Chondrocyte (in vitro differentiated cells): ENCODE measurements at regions not wholly inside any gene's neighbourhood (a gene's known extent, or its start where the extent isn't known, plus 50 kb on each side); places are given as distances from the start of the nearest gene placed in this dataset.

Source experiments
- DNase-seq: peaks from one replicate; pipeline ENCODE4 v3.0.0; 2021; ENCODE audit warnings: mixed read lengths, low spot score
- H3K27ac Mint-ChIP-seq: one replicate; pipeline ENCODE4 v1.8.0; 2021; ENCODE audit warnings: mild to moderate bottlenecking, moderate library complexity, mixed read lengths; ENCODE audit not compliant: unreplicated experiment
- H3K27me3 Mint-ChIP-seq: 2 replicates; pipeline ENCODE4 v1.8.0; 2021; ENCODE audit warnings: low read depth, mixed read lengths
- H3K36me3 Mint-ChIP-seq: 2 replicates; pipeline ENCODE4 v1.8.0; 2021; ENCODE audit warnings: low read depth, mixed read lengths
- H3K4me1 Mint-ChIP-seq: 2 replicates; pipeline ENCODE4 v1.8.0; 2021; ENCODE audit warnings: low read depth, mild to moderate bottlenecking, mixed read lengths
- H3K4me3 Mint-ChIP-seq: one replicate; pipeline ENCODE4 v1.8.0; 2021; ENCODE audit warnings: mild to moderate bottlenecking, moderate library complexity, mixed read lengths; ENCODE audit not compliant: unreplicated experiment
- H3K9me3 Mint-ChIP-seq: 2 replicates; pipeline ENCODE4 v1.8.0; 2021; ENCODE audit warnings: low read depth, mixed read lengths
- CTCF ChIP-seq: fragments of 200-600 bp; sonication (generic); IDR thresholded peaks from 2 replicates; pipeline ENCODE4 v1.5.0; 2021; ENCODE audit warnings: antibody characterized with exemption, mild to moderate bottlenecking, moderate library complexity

DNA sequence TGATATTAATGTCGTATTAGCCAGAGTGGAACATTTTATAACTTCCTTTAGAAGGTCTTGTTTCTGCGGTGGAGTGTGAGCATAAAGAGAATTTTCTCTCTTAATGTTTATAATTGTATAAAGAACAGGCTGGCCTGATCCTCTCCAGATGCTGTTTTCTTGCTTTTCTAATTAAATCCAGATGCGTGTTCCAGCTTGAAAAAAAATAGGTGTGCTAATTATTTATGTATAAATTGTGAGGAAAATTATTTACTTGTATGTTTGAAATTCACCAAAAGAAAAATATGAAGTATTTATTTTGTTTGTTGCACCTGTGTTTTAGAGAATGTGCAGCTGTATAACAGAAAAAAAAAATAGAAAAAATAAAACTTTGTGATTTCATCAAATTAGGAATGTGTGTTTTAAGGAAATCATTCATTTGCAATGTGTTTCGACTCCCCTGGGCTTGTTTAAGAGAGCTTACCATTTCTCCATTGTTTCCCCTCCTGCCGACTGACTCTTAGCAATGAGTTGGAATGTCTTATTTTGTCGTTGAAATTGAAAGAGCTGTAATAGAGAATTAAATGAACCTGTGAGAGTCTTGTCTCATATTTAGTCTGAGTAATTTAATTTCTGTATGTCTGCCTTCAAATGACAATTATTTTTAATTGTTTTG, 220.1 kb upstream of the NXPH2 start:
- peaks cover 3% of the 10 kb centered on the region for H3K4me1 Mint-ChIP-seq
- no peak for TF ChIP-seq CTCF
- H3K36me3 Mint-ChIP-seq: no peaks in the 10 kb centered on the region
- H3K4me3 Mint-ChIP-seq: no peak overlapping the region
- no peak for DNase-seq
- peaks cover 38% of the 10 kb centered on the region for H3K27me3 Mint-ChIP-seq
- no peaks in the 10 kb centered on the region for H3K9me3 Mint-ChIP-seq
- no peak overlapping the region for H3K27ac Mint-ChIP-seq

DNA sequence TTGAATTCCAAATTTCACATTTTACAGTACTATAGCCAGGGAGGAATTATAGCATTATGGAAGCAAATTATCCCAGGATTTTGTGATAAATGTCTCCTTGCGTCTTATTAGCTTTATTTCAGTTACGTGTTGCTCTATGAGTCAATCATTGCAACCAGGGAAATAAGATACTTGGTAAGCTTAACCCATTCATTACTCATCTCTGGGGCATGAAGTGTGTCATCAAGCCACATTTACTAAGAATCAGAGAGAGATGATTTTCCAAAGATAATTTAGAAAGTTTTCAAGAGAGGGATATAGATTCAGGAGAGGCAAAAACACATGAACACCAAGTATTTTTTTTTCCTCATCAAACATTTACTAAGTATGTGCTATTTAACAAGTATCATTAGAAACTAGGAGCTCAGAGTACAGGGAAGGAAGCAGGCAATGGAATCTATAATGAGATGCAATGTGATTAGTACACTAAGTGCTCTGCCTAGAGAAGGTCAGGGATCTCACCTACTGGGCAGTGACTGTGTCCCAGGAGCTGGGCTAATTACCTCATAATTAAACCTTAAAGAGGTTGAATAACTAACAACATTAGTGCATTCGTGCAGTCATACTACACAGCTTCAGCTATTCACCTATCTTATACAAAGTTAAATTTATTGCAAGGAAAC, 217.8 kb upstream of the NXPH2 start:
- no peak overlapping the region for H3K4me3 Mint-ChIP-seq
- H3K27me3 Mint-ChIP-seq: peaks cover 33% of the 10 kb centered on the region
- H3K36me3 Mint-ChIP-seq: no peaks in the 10 kb centered on the region
- DNase-seq: no peak
- no peak for TF ChIP-seq CTCF
- no peak overlapping the region for H3K27ac Mint-ChIP-seq
- H3K4me1 Mint-ChIP-seq: peaks cover 3% of the 10 kb centered on the region
- peaks cover under 1% of the 10 kb centered on the region for H3K9me3 Mint-ChIP-seq

- Mint-ChIP-seq H3K27ac (no peak overlapping the region), H3K27me3 (peaks cover 35% of the 10 kb centered on the region), H3K4me3 (no peak overlapping the region), H3K9me3 (peaks cover 4% of the 10 kb centered on the region), H3K4me1 (peaks cover 3% of the 10 kb centered on the region), H3K36me3 (no peaks in the 10 kb centered on the region)
- TF ChIP-seq CTCF: no peak
- no peak for DNase-seq
Observed at GRCh38 chr2:138997346-138997745, 217.2 kb upstream of the NXPH2 start.

- Mint-ChIP-seq H3K36me3 (no peaks in the 10 kb centered on the region), H3K9me3 (peaks cover 12% of the 10 kb centered on the region), H3K27ac (no peak overlapping the region), H3K27me3 (peaks cover 25% of the 10 kb centered on the region), H3K4me3 (no peak overlapping the region), H3K4me1 (peaks cover 3% of the 10 kb centered on the region)
- TF ChIP-seq CTCF: no peak
- no peak for DNase-seq
Observed at GRCh38 chr2:138994502-138994901, 214.3 kb upstream of the NXPH2 start.

DNA sequence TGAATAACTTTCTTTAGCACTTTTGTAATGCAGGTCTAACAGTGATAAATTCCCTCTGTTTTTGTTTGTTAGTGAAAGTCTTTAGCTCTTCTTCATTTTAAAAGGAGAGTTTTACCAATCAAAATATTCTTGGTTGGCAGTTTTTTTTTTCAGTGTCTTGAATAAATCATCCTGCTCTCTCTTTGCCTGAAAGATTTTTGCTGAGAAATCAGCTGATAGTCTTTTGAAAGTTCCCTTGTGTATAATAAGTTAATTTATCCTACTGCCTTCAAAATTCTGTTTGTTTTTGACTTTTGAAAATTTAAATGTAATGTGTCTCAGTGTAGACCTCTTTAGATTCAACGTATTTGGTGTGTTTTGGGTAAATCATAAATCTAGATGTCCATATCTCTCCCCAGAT, 205.7 kb upstream of the NXPH2 start:
- H3K4me1 Mint-ChIP-seq: no peaks in the 10 kb centered on the region
- no peak overlapping the region for H3K27ac Mint-ChIP-seq
- H3K27me3 Mint-ChIP-seq: peaks cover 11% of the 10 kb centered on the region
- no peak overlapping the region for H3K4me3 Mint-ChIP-seq
- TF ChIP-seq CTCF: no peak
- peaks cover 34% of the 10 kb centered on the region for H3K9me3 Mint-ChIP-seq
- DNase-seq: no peak
- H3K36me3 Mint-ChIP-seq: peaks cover 9% of the 10 kb centered on the region
